Peyer's patch (tissue), 4 donors: ENCODE measurements at regions not wholly inside any gene's neighbourhood (a gene's known extent, or its start where the extent isn't known, plus 50 kb on each side); places are given as distances from the start of the nearest gene placed in this dataset.

Experiments used
- POLR2A ChIP-seq, 2 donors: fragments of 450-650 bp; IDR thresholded peaks; one replicate each; pipeline ENCODE4 v1.5.1; 2017; ENCODE audit warnings: antibody characterized with exemption in 2 of 2, mild to moderate bottlenecking in 2 of 2, moderate library complexity in 2 of 2
- TF ChIP-seq, protein P1 (sequence below), 6 experiments: fragments of 450-650 bp in 4 of 6; fragments of 200-600 bp in 2 of 6; sonication (generic) in 1 of 6; IDR thresholded peaks; one replicate each; pipeline ENCODE4 v1.5.1; 2017 to 2019; ENCODE audit warnings: antibody characterized with exemption in 6 of 6, mild to moderate bottlenecking in 3 of 6, moderate library complexity in 1 of 6

DNA sequence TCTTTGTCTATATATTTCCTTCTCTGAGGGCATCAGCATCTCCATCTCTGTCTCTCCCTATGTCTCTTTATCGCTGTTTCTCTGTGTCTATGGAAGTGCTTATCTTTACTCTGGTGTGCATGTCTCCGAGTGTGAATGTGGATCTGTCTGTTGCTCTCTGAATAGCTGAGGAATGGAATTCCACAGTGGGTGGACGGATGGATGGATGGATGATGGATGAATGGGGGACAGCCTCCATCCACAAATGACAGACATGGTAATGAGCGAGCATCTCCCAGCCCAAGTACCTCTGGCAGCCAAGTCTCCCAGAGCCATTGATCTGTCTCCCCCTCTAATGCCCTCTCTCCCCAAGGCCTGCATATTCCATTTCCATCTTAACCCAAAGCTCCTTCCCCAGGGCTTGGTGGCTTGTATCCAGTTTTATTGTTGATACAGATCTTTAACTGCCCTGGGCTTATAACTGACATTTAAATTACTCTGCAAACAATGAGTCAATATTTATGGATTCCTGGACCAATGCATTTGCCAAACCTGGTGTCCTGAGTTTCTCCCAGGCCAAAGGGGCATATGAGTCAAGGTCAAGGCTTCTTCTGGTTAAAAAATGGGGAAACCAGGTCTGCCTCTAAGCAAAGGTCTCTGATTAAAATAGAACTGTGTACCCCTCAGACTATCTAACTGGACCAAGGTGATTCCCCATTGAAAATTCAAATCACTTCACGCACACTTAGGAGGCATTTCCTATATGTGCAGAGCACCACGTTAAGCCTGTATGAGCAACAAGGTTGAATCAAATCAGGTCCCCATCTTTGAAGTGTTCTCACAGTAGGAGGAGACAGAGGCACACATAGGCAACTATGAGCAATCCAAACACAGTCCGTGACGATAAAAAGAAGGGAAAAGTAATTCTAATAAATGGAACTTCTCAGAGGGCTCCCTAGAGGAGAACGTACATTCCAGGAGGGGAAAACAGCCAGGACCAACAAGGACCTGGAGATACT lies 109.9 kb downstream of the TLE3 start:
- TF ChIP-seq POLR2A (IDR thresholded peaks at IDR 0.05): no peak
- TF ChIP-seq, protein P1, sequence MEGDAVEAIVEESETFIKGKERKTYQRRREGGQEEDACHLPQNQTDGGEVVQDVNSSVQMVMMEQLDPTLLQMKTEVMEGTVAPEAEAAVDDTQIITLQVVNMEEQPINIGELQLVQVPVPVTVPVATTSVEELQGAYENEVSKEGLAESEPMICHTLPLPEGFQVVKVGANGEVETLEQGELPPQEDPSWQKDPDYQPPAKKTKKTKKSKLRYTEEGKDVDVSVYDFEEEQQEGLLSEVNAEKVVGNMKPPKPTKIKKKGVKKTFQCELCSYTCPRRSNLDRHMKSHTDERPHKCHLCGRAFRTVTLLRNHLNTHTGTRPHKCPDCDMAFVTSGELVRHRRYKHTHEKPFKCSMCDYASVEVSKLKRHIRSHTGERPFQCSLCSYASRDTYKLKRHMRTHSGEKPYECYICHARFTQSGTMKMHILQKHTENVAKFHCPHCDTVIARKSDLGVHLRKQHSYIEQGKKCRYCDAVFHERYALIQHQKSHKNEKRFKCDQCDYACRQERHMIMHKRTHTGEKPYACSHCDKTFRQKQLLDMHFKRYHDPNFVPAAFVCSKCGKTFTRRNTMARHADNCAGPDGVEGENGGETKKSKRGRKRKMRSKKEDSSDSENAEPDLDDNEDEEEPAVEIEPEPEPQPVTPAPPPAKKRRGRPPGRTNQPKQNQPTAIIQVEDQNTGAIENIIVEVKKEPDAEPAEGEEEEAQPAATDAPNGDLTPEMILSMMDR (IDR thresholded peaks at IDR 0.05): no peak
